ENCODE measurements at regions not wholly inside any gene's neighbourhood (a gene's known extent, or its start where the extent isn't known, plus 50 kb on each side); places are given as distances from the start of the nearest gene placed in this dataset.
"Not testable (repeated sequence)": the region's sequence is repeated elsewhere in the genome, so short reads cannot be mapped to it uniquely, and the experiment has no call there.

- TF ChIP-seq POLR2A, CTCF (IDR thresholded peaks at IDR 0.05): not testable (repeated sequence)
Observed at GRCh38 chr20:12759493-12759892, 249.3 kb upstream of the SPTLC3 start.

Measured in vagina (tissue), 2 donors.